Esophagus squamous epithelium (tissue), 5 donors: ENCODE measurements at regions not wholly inside any gene's neighbourhood (a gene's known extent, or its start where the extent isn't known, plus 50 kb on each side); places are given as distances from the start of the nearest gene placed in this dataset.

Experiments
- DNase-seq: peaks from one replicate; lab custom pipeline; 2025; lab: John Stamatoyannopoulos, UW
- H3K27ac ChIP-seq, 4 donors: fragments of 200-600 bp; sonication (generic); one replicate each; pipeline ENCODE4 v1.5.1; 2016 to 2019; ENCODE audit warnings: mild to moderate bottlenecking in 1 of 4
- H3K27me3 ChIP-seq, 4 donors: fragments of 200-600 bp; sonication (generic); 1 replicate in 3 of 4; 2 replicates in 1 of 4; pipeline versions ENCODE4 v1.5.1 to v1.6.0; 2017 to 2021; ENCODE audit warnings: antibody characterized with exemption in 1 of 4
- H3K36me3 ChIP-seq, 3 donors: fragments of 200-600 bp; sonication (generic); one replicate each; pipeline ENCODE4 v1.5.1; 2016 to 2019
- H3K4me1 ChIP-seq, 3 donors: fragments of 200-600 bp; sonication (generic); one replicate each; pipeline ENCODE4 v1.5.1; 2017 to 2019
- H3K4me3 ChIP-seq, 4 donors: fragments of 200-600 bp; sonication (generic); 1 replicate in 3 of 4; 2 replicates in 1 of 4; pipeline ENCODE4 v1.5.1; 2016 to 2019; ENCODE audit warnings: mild to moderate bottlenecking in 2 of 4, moderate library complexity in 1 of 4
- H3K9me3 ChIP-seq, 3 donors: fragments of 200-600 bp; sonication (generic); one replicate each; pipeline ENCODE4 v1.5.1; 2016 to 2019
- CTCF ChIP-seq, 6 experiments: fragments of 450-650 bp in 4 of 6; fragments of 200-600 bp in 2 of 6; sonication (generic) in 2 of 6; IDR thresholded peaks; one replicate each; pipeline ENCODE4 v1.5.1; 2016 to 2019; ENCODE audit warnings: antibody characterized with exemption in 6 of 6, mild to moderate bottlenecking in 4 of 6, moderate library complexity in 4 of 6
- POLR2A ChIP-seq, 4 donors: fragments of 450-650 bp; IDR thresholded peaks; one replicate each; pipeline ENCODE4 v1.6.1; 2017; ENCODE audit warnings: antibody characterized with exemption in 4 of 4, mild to moderate bottlenecking in 4 of 4, moderate library complexity in 3 of 4
- WGBS, 2 donors: methylation state at CpG; one replicate each; pipeline ENCODE4 v1.1.5; 2018; 5-methylcytosine and 5-hydroxymethylcytosine counted together
- intact Hi-C: fragments of 100-400 bp; cut with DNase I; formaldehyde crosslinking; loops from one replicate; pipeline ENCODE4 v1.15.0; 2022
- donor health status: DM: yes; HTN: yes; CAD: no.

GRCh38 chr13:83219832-83220231, 662.4 kb downstream of the SLITRK1 start:
- intact Hi-C loops: no loop called here

GRCh38 chr13:83216479-83217245, 665.6 kb downstream of the SLITRK1 start:
- Histone ChIP-seq H3K4me3 (no peak overlapping the region), H3K9me3 (no peaks in the 10 kb centered on the region), H3K4me1 (peaks cover 0 to 2% (median 0%) of the 10 kb centered on the region in 3 donors), H3K27me3 (no peaks in the 10 kb centered on the region), H3K27ac (no peak overlapping the region), H3K36me3 (no peaks in the 10 kb centered on the region)
- TF ChIP-seq POLR2A (IDR thresholded peaks at IDR 0.05) (no peak), CTCF (IDR thresholded peaks at IDR 0.05) (no peak)
- intact Hi-C loops: no loop called here
- WGBS, 2 donors: 35 to 60% methylated on average over 1 of the region's 1 CpG
- DNase-seq: no peak

More at GRCh38 chr13:83219832-83220231, 662.4 kb downstream of the SLITRK1 start:
- no peak for DNase-seq
- no peaks in the 10 kb centered on the region for H3K9me3 ChIP-seq
- H3K27me3 ChIP-seq: no peaks in the 10 kb centered on the region
- TF ChIP-seq POLR2A (IDR thresholded peaks at IDR 0.05) (no peak), CTCF (IDR thresholded peaks at IDR 0.05) (no peak)
- no peaks in the 10 kb centered on the region for H3K36me3 ChIP-seq
- WGBS, 2 donors: 66 to 98% methylated on average over 3 of the region's 3 CpGs
- H3K27ac ChIP-seq: no peak overlapping the region
- H3K4me1 ChIP-seq: peaks cover 0 to 9% (median 0%) of the 10 kb centered on the region in 3 donors
- no peak overlapping the region for H3K4me3 ChIP-seq

- intact Hi-C loops: no loop called here
- no peaks in the 10 kb centered on the region for H3K9me3 ChIP-seq
- DNase-seq: no peak
Observed at GRCh38 chr13:83215627-83216026, 666.6 kb downstream of the SLITRK1 start.

GRCh38 chr13:83214452-83214851, 667.8 kb downstream of the SLITRK1 start:
- intact Hi-C loops: no loop called here
- WGBS, 2 donors: 29 to 38% methylated on average over 1 of the region's 1 CpG
- H3K27ac ChIP-seq: no peak overlapping the region

More at GRCh38 chr13:83215627-83216026, 666.6 kb downstream of the SLITRK1 start:
- no peaks in the 10 kb centered on the region for H3K27me3 ChIP-seq
- TF ChIP-seq CTCF (IDR thresholded peaks at IDR 0.05) (no peak), POLR2A (IDR thresholded peaks at IDR 0.05) (no peak)
- H3K4me3 ChIP-seq: no peak overlapping the region
- no peaks in the 10 kb centered on the region for H3K4me1 ChIP-seq
- 75 to 89% methylated on average over 1 of the region's 1 CpG for WGBS, 2 donors
- H3K36me3 ChIP-seq: no peaks in the 10 kb centered on the region
- no peak overlapping the region for H3K27ac ChIP-seq

More at GRCh38 chr13:83214452-83214851, 667.8 kb downstream of the SLITRK1 start:
- Histone ChIP-seq H3K9me3 (no peaks in the 10 kb centered on the region), H3K4me3 (no peak overlapping the region), H3K4me1 (no peaks in the 10 kb centered on the region), H3K27me3 (no peaks in the 10 kb centered on the region), H3K36me3 (no peaks in the 10 kb centered on the region)
- DNase-seq: no peak
- TF ChIP-seq POLR2A (IDR thresholded peaks at IDR 0.05) (no peak), CTCF (IDR thresholded peaks at IDR 0.05) (no peak)
